ENCODE measurements at regions not wholly inside any gene's neighbourhood (a gene's known extent, or its start where the extent isn't known, plus 50 kb on each side); places are given as distances from the start of the nearest gene placed in this dataset.

DNA sequence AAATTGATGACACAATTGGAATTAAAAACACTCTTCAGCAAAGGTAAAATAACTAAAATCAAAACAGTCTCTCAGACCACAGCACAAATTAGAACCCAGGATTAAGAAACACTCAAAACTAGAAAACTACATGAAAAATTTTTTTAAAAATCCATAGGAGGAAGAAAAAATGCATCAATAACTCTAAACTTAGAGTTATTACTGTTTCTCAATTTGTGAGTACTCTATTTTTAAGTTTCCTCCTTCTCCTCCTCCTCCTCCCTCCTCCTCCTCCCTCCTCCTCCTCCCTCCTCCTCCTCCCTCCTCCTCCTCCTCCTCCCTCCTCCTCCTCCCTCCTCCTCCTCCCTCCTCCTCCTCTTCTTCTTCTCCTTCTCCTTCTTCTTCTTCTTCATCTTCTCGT, 1395.7 kb downstream of the STIM2 start:
- 74 to 81% methylated on average over 1 of the region's 1 CpG for WGBS, 2 donors
- Histone ChIP-seq H3K4me3 (no peak overlapping the region), H3K27ac (no peak overlapping the region), H3K27me3 (no peaks in the 10 kb centered on the region), H3K9me3 (no peaks in the 10 kb centered on the region), H3K4me1 (no peaks in the 10 kb centered on the region), H3K36me3 (replicated peaks in 1 of 2; ENCODE audit: insufficient read depth in 1 of 2, low read depth in 2 of 2) (no peaks in the 10 kb centered on the region)
- TF ChIP-seq POLR2A (IDR thresholded peaks at IDR 0.05), result no peak
- no peak for TF ChIP-seq CTCF (IDR thresholded peaks at IDR 0.05)
- intact Hi-C loops (cut with DNase I), result no loop called here
- ATAC-seq (no peak), DNase-seq (no peak)

DNA sequence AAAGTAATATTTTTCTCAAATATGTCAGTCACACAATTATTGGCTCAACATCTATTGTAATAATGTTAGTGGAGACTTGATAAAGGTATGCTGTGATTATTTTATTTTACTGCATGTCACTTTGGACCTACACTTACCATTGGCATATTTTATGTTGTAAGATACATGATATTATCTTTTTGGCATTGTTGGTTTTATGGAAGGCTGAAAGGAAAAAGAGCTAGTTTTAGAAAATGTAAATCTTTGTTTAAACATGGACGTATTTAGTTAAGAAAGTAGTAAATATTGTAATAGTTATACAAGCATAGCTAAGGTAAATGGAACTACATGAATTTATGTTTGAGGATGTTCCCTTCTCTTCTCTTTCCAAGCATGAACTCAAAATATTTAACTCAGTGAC, 1399.3 kb downstream of the STIM2 start:
- Histone ChIP-seq H3K27ac (no peak overlapping the region), H3K27me3 (no peaks in the 10 kb centered on the region), H3K9me3 (no peaks in the 10 kb centered on the region), H3K36me3 (replicated peaks in 1 of 2; ENCODE audit: insufficient read depth in 1 of 2, low read depth in 2 of 2) (no peaks in the 10 kb centered on the region), H3K4me1 (no peaks in the 10 kb centered on the region), H3K4me3 (no peak overlapping the region)
- TF ChIP-seq POLR2A (IDR thresholded peaks at IDR 0.05) (no peak), CTCF (IDR thresholded peaks at IDR 0.05) (no peak)
- WGBS, 2 donors, result 23 to 32% methylated on average over 1 of the region's 1 CpG
- intact Hi-C loops (cut with DNase I), result no loop called here
- ATAC-seq (no peak), DNase-seq (no peak)

DNA sequence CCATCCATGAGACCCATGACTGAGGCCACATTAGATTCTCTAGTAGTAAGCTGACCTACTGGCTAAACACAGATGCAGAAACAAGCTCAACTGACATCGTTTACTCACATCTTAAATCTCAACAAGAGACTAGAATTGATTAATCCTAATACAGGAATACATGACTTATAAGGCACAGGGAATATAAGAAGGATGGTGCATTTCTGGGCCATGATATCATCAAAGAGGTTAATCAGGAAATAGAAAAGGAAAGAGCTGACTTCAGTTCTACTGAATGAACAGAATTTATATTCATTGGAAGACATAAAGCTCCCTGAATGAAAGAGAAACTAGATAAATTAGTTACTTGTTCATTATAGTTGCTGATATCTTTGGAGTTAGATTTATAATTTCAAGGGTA, 1406.5 kb downstream of the STIM2 start:
- WGBS, 2 donors, result 37 to 46% methylated on average over 1 of the region's 1 CpG
- intact Hi-C loops (cut with DNase I), result no loop called here

GRCh38 chr4:28269426-28269825, 1408.8 kb downstream of the STIM2 start:
- intact Hi-C loops (cut with DNase I), result no loop called here
- WGBS, 2 donors, result 13 to 19% methylated on average over 2 of the region's 2 CpGs
- DNase-seq (no peak), ATAC-seq (no peak)
- TF ChIP-seq CTCF (IDR thresholded peaks at IDR 0.05) (no peak), POLR2A (IDR thresholded peaks at IDR 0.05) (no peak)
- no peaks in the 10 kb centered on the region for H3K36me3 ChIP-seq (replicated peaks in 1 of 2; ENCODE audit: insufficient read depth in 1 of 2, low read depth in 2 of 2)
- no peaks in the 10 kb centered on the region for H3K27me3 ChIP-seq
- H3K9me3 ChIP-seq, result no peaks in the 10 kb centered on the region
- H3K4me3 ChIP-seq, result no peak overlapping the region
- H3K4me1 ChIP-seq, result no peaks in the 10 kb centered on the region
- H3K27ac ChIP-seq, result no peak overlapping the region

More for the DNA sequence above, 1406.5 kb downstream of the STIM2 start:
- DNase-seq (no peak), ATAC-seq (no peak)
- Histone ChIP-seq H3K27me3 (no peaks in the 10 kb centered on the region), H3K36me3 (replicated peaks in 1 of 2; ENCODE audit: insufficient read depth in 1 of 2, low read depth in 2 of 2) (no peaks in the 10 kb centered on the region), H3K27ac (no peak overlapping the region), H3K4me3 (no peak overlapping the region), H3K9me3 (no peaks in the 10 kb centered on the region), H3K4me1 (no peaks in the 10 kb centered on the region)
- TF ChIP-seq POLR2A (IDR thresholded peaks at IDR 0.05) (no peak), CTCF (IDR thresholded peaks at IDR 0.05) (no peak)

- Histone ChIP-seq H3K36me3 (replicated peaks in 1 of 2; ENCODE audit: insufficient read depth in 1 of 2, low read depth in 2 of 2) (no peaks in the 10 kb centered on the region), H3K9me3 (no peaks in the 10 kb centered on the region), H3K27me3 (no peaks in the 10 kb centered on the region), H3K4me1 (no peaks in the 10 kb centered on the region), H3K27ac (no peak overlapping the region), H3K4me3 (no peak overlapping the region)
- ATAC-seq (no peak), DNase-seq (no peak)
- TF ChIP-seq CTCF (IDR thresholded peaks at IDR 0.05) (no peak), POLR2A (IDR thresholded peaks at IDR 0.05) (no peak)
- intact Hi-C loops (cut with DNase I), result no loop called here
These were observed 1417.3 kb downstream of the STIM2 start for GRCh38 chr4:28277931-28278330.

Data from body of pancreas (tissue), 4 donors.